ENCODE measurements at regions not wholly inside any gene's neighbourhood (a gene's known extent, or its start where the extent isn't known, plus 50 kb on each side); places are given as distances from the start of the nearest gene placed in this dataset.

DNA sequence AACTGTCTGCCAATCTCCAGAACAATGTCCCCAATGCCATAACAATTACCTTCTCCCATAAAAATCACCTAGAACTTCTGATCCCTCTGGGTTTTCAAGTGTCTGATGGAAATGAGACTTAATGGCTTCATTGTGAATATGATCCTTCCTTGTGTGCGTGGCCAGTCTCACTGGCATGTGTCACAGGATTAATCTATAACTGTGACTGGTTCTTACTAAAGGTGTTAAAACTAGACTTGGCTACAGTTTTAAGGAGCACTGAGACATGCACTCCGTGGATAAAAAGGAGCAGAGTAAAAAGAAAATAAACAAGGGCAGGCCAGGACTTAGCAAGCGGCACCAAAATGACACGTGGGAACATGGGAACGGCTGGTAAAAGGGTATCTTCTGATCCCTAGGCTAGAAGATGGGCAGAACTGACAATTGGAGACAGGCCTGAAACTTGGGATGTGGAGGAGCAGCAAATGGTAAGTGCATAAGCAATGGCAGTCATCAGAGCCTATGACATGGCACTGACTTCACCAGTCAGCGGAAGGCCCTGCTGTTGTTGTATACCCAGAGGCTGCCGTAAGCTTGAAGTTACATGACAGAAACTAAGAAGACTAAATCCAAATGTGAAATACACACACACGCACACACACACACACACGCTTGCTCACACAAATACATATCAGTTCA lies 256.6 kb upstream of the NOCT start:
- CTCF ChIA-PET, result interaction anchor here (1.2 kb wide), 1 partner anchor 15 kb away, joined by 3 read pairs; no protein-coding TSS in a partner anchor
- H3K27ac ChIP-seq (ENCODE audit: low read depth, low read length), result no peak overlapping the region
- H3K27me3 ChIP-seq (ENCODE audit: control insufficient read depth, insufficient read depth, low read length), result no peaks in the 10 kb centered on the region
- POLR2A ChIA-PET, result no interaction called here
- no peak for DNase-seq (ENCODE audit: low read depth, low spot score)
- no peaks in the 10 kb centered on the region for H3K9me3 ChIP-seq (ENCODE audit: control insufficient read depth, insufficient read depth, low read length)
- H3K4me3 ChIP-seq (ENCODE audit: low read depth, low read length), result no peak overlapping the region
- TF ChIP-seq, protein P1, sequence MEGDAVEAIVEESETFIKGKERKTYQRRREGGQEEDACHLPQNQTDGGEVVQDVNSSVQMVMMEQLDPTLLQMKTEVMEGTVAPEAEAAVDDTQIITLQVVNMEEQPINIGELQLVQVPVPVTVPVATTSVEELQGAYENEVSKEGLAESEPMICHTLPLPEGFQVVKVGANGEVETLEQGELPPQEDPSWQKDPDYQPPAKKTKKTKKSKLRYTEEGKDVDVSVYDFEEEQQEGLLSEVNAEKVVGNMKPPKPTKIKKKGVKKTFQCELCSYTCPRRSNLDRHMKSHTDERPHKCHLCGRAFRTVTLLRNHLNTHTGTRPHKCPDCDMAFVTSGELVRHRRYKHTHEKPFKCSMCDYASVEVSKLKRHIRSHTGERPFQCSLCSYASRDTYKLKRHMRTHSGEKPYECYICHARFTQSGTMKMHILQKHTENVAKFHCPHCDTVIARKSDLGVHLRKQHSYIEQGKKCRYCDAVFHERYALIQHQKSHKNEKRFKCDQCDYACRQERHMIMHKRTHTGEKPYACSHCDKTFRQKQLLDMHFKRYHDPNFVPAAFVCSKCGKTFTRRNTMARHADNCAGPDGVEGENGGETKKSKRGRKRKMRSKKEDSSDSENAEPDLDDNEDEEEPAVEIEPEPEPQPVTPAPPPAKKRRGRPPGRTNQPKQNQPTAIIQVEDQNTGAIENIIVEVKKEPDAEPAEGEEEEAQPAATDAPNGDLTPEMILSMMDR (IDR thresholded peaks at IDR 0.05; ENCODE audit: low read depth, low read length), result no peak

DNA sequence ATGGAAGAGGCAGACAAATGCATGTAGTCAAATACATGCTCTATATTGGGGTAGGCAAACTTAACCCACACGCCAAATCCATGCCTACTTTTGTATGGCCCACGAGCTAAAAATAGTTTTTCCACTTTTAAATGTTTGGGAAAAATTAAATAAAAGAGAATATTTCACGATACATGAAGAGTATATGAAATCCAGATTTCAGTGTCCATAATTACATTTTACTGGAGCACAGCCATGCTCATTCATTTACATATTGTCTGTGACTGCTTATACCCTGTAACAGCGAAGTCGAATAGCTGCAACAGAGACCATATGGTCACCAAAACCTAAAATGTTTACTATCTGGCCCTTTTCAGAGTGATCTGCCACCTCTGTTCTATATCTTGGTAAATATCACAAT lies 257.4 kb upstream of the NOCT start:
- Histone ChIP-seq H3K9me3 (ENCODE audit: control insufficient read depth, insufficient read depth, low read length) (no peaks in the 10 kb centered on the region), H3K27ac (ENCODE audit: low read depth, low read length) (no peak overlapping the region), H3K27me3 (ENCODE audit: control insufficient read depth, insufficient read depth, low read length) (no peaks in the 10 kb centered on the region), H3K4me3 (ENCODE audit: low read depth, low read length) (no peak overlapping the region)
- ChIA-PET CTCF (no interaction called here), POLR2A (no interaction called here)
- no peak for DNase-seq (ENCODE audit: low read depth, low spot score)
- TF ChIP-seq, protein P1 (IDR thresholded peaks at IDR 0.05; ENCODE audit: low read depth, low read length), result no peak

DNA sequence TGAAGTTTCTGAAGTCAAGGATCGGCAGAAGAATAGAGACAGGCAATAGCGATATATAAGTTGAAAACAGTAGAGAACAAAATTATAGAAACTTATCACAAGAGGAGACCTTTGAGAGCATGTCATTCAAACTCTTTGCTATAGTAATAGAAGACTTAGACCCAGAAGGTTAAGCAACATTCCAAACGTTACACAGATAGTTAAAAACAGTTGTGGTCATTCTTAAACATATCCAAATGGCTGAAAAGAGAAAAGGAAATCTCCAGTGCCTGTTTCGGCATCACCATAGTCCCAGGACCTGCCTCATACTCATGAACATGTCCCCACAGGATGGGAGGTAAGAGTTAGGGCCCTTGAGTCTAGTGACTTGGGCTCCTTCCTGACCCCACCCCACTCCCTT lies 258.1 kb upstream of the NOCT start:
- POLR2A ChIA-PET, result no interaction called here
- H3K9me3 ChIP-seq (ENCODE audit: control insufficient read depth, insufficient read depth, low read length), result no peaks in the 10 kb centered on the region
- DNase-seq (ENCODE audit: low read depth, low spot score), result no peak
- CTCF ChIA-PET, result no interaction called here
- no peak overlapping the region for H3K4me3 ChIP-seq (ENCODE audit: low read depth, low read length)
- no peak overlapping the region for H3K27ac ChIP-seq (ENCODE audit: low read depth, low read length)
- TF ChIP-seq, protein P1 (IDR thresholded peaks at IDR 0.05; ENCODE audit: low read depth, low read length), result no peak
- no peaks in the 10 kb centered on the region for H3K27me3 ChIP-seq (ENCODE audit: control insufficient read depth, insufficient read depth, low read length)

DNA sequence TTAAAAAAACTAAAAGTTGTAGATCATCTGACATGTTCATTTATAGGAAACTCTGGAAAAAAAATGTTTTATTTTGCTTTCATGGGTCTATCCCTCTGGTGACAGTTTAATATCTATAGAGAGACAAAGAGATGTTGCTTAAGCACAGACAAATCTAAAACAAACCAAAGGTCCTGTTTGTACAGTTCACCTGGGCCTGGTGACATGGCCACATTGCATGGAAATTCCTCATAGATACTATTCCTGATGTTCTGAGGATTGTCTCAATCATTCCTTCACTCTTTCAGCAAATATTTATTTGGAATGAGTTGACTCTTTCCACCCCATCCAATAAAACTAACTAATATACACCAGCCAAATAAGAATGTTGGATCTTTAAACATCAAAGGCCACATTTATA lies 259.1 kb upstream of the NOCT start:
- Histone ChIP-seq H3K27ac (ENCODE audit: low read depth, low read length) (no peak overlapping the region), H3K27me3 (ENCODE audit: control insufficient read depth, insufficient read depth, low read length) (no peaks in the 10 kb centered on the region), H3K4me3 (ENCODE audit: low read depth, low read length) (no peak overlapping the region), H3K9me3 (ENCODE audit: control insufficient read depth, insufficient read depth, low read length) (no peaks in the 10 kb centered on the region)
- TF ChIP-seq, protein P1 (IDR thresholded peaks at IDR 0.05; ENCODE audit: low read depth, low read length), result no peak
- CTCF ChIA-PET, result no interaction called here
- DNase-seq (ENCODE audit: low read depth, low spot score), result no peak
- POLR2A ChIA-PET, result no interaction called here

DNA sequence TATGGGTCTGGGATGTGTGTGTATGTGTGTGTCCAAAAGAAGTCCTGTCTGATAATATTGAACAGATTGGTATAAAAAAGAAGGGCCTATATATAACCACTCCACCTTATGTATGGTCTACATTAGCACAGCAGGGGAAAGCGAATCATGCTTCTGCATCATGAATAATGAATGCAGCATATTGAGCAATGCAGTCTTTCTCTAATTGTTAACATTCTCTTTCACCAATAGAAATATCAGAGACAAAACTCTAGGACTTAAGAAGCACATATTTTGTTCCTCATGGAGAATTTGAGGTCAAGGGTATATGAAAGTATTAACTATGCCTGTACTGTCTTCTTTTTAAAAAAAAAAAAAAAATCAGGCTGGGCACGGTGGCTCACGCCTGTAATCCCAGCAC lies 264.3 kb upstream of the NOCT start:
- Histone ChIP-seq H3K27me3 (ENCODE audit: control insufficient read depth, insufficient read depth, low read length) (no peaks in the 10 kb centered on the region), H3K4me3 (ENCODE audit: low read depth, low read length) (no peak overlapping the region), H3K27ac (ENCODE audit: low read depth, low read length) (no peak overlapping the region), H3K9me3 (ENCODE audit: control insufficient read depth, insufficient read depth, low read length) (no peaks in the 10 kb centered on the region)
- DNase-seq (ENCODE audit: low read depth, low spot score), result no peak
- TF ChIP-seq, protein P1 (IDR thresholded peaks at IDR 0.05; ENCODE audit: low read depth, low read length), result no peak
- POLR2A ChIA-PET, result no interaction called here
- CTCF ChIA-PET, result no interaction called here
